SK-N-SH treated with all-trans-retinoic acid at 6 μM for 48 hours (cell line): ENCODE measurements at regions not wholly inside any gene's neighbourhood (a gene's known extent, or its start where the extent isn't known, plus 50 kb on each side); places are given as distances from the start of the nearest gene placed in this dataset.

Experiments
- BACH2 ChIP-seq: fragments of 250-450 bp; sonication (Bioruptor Pico); IDR thresholded peaks from 2 replicates; pipeline ENCODE4 v1.9.0; 2021; ENCODE audit warnings: mild to moderate bottlenecking, borderline replicate concordance
- CREB5 ChIP-seq: fragments of 250-450 bp; sonication (Bioruptor Pico); IDR thresholded peaks from 2 replicates; pipeline ENCODE4 v1.5.1; 2020; ENCODE audit warnings: low read depth, mild to moderate bottlenecking, moderate library complexity
- GLIS3 ChIP-seq: fragments of 250-450 bp; sonication (Bioruptor Pico); IDR thresholded peaks from 2 replicates; pipeline ENCODE4 v1.5.0; 2020; ENCODE audit warnings: mild to moderate bottlenecking, moderate library complexity
- ISL1 ChIP-seq: fragments of 250-450 bp; sonication (Bioruptor Pico); IDR thresholded peaks from 2 replicates; pipeline ENCODE4 v2.1.2; 2022; ENCODE audit warnings: mild to moderate bottlenecking, moderate library complexity
- RARB ChIP-seq: fragments of 250-450 bp; sonication (Bioruptor Pico); IDR thresholded peaks from 2 replicates; pipeline ENCODE4 v1.8.0; 2021; ENCODE audit warnings: mild to moderate bottlenecking, moderate library complexity
- TSHZ2 ChIP-seq: fragments of 250-450 bp; sonication (Bioruptor Pico); IDR thresholded peaks from 2 replicates; pipeline ENCODE4 v1.5.0; 2020; ENCODE audit warnings: mild to moderate bottlenecking, moderate library complexity
- ZFP30 ChIP-seq: fragments of 450-650 bp; formaldehyde crosslinking; IDR thresholded peaks from 2 replicates; pipeline ENCODE4 v1.5.0; 2022; ENCODE audit warnings: mild to moderate bottlenecking, moderate library complexity
- ZNF8 ChIP-seq: fragments of 450-650 bp; formaldehyde crosslinking; IDR thresholded peaks from 2 replicates; pipeline ENCODE4 v1.5.0; 2020; ENCODE audit warnings: mild to moderate bottlenecking, moderate library complexity

- TF ChIP-seq CREB5 (no peak), TSHZ2 (CRISPR knock-in tag) (no peak), RARB (CRISPR knock-in tag) (no peak), ISL1 (CRISPR knock-in tag) (no peak), ZNF8 (CRISPR knock-in tag) (no peak), GLIS3 (CRISPR knock-in tag) (no peak), BACH2 (CRISPR knock-in tag) (no peak), ZFP30 (CRISPR knock-in tag) (no peak)
Measured at GRCh38 chr20:21874127-21874526, 168.7 kb downstream of the PAX1 start.
